HEK293T (cell line): ENCODE measurements at regions not wholly inside any gene's neighbourhood (a gene's known extent, or its start where the extent isn't known, plus 50 kb on each side); places are given as distances from the start of the nearest gene placed in this dataset.

Experiments
- ARNT ChIP-seq: fragments of 450-650 bp; IDR thresholded peaks from 2 replicates; pipeline ENCODE4 v1.6.1; 2017; ENCODE audit warnings: mild to moderate bottlenecking
- FOXA1 ChIP-seq: fragments of 450-650 bp; IDR thresholded peaks from 2 replicates; pipeline ENCODE4 v1.6.1; 2016; ENCODE audit warnings: mild to moderate bottlenecking
- FOXM1 ChIP-seq: fragments of 450-650 bp; IDR thresholded peaks from 2 replicates; pipeline ENCODE4 v1.6.1; 2017; ENCODE audit warnings: mild to moderate bottlenecking, borderline replicate concordance
- LEF1 ChIP-seq: fragments of 450-650 bp; IDR thresholded peaks from 2 replicates; pipeline ENCODE4 v1.6.1; 2017; ENCODE audit warnings: mild to moderate bottlenecking, borderline replicate concordance
- NFRKB ChIP-seq: fragments of 450-650 bp; IDR thresholded peaks from 2 replicates; pipeline ENCODE4 v1.6.1; 2016; ENCODE audit warnings: mild to moderate bottlenecking, moderate library complexity
- SP1 ChIP-seq: fragments of 450-650 bp; IDR thresholded peaks from 2 replicates; pipeline ENCODE4 v1.6.1; 2017

DNA sequence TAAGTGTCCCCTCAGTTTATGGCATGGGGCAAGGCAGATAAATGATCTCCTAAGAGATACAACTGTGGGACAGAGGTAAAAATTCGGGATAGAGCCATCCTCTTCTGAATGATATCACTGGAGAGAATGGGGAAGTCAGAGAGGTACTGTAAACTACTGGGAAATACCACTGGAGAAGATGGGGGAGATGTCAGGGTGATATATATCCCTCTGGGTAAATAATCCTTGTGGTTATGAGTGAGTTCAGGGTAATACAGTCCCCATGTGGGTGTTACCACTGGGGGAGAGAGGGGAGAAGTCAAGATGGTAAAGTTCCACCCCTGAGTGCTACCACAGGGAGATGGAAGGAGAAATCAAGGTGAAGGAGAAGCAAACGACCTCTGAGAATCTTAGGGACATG, 63.9 kb upstream of the ZNF81 start:
- TF ChIP-seq FOXM1 (no peak), ARNT (no peak), LEF1 (no peak), NFRKB (no peak), SP1 (no peak), FOXA1 (no peak)
